Heart right ventricle (tissue), 16 donors: ENCODE measurements at regions not wholly inside any gene's neighbourhood (a gene's known extent, or its start where the extent isn't known, plus 50 kb on each side); places are given as distances from the start of the nearest gene placed in this dataset.

Experiments
- ATAC-seq, 8 donors: fragments of 200-7000 bp; cut with Tn5 transposase; one replicate each; pipeline ENCODE4 v1.9.1; 2020; ENCODE audit warnings: mild to moderate bottlenecking in 8 of 8, moderate library complexity in 8 of 8, moderate number of reproducible peaks in 1 of 8
- DNase-seq, 2 donors: peaks; one replicate each; pipeline ENCODE4 v3.0.0-alpha.2; 2020
- H3K27ac ChIP-seq, 10 donors: fragments of 200-600 bp; sonication (generic) in 2 of 10; one replicate each; pipeline versions ENCODE4 v1.5.0 to v1.8.0; 2020 to 2022; ENCODE audit warnings: mild to moderate bottlenecking in 3 of 10
- H3K27me3 ChIP-seq, 7 donors: fragments of 200-600 bp; one replicate each; pipeline ENCODE4 v1.8.0; 2021 to 2022; ENCODE audit warnings: mild to moderate bottlenecking in 2 of 7
- H3K36me3 ChIP-seq, 9 donors: fragments of 200-600 bp; sonication (generic) in 1 of 9; one replicate each; pipeline versions ENCODE4 v1.5.0 to v1.8.0; 2020 to 2022; ENCODE audit warnings: mild to moderate bottlenecking in 2 of 9
- H3K4me1 ChIP-seq, 9 donors: fragments of 200-600 bp; sonication (generic) in 1 of 9; one replicate each; pipeline versions ENCODE4 v1.5.0 to v1.8.0; 2020 to 2022; ENCODE audit warnings: mild to moderate bottlenecking in 4 of 9
- H3K4me3 ChIP-seq, 10 donors: fragments of 200-600 bp; sonication (generic) in 2 of 10; one replicate each; pipeline versions ENCODE4 v1.5.0 to v1.8.0; 2020 to 2022; ENCODE audit warnings: mild to moderate bottlenecking in 7 of 10, moderate library complexity in 2 of 10
- H3K9me3 ChIP-seq, 11 donors: fragments of 200-600 bp in 10 of 11; sonication (generic) in 2 of 11; one replicate each; pipeline versions ENCODE4 v1.5.0 to v1.8.0; 2013 to 2022; ENCODE audit warnings: mild to moderate bottlenecking in 2 of 11, control low read depth in 1 of 11, moderate library complexity in 1 of 11
- CTCF ChIP-seq, 9 donors: fragments of 200-600 bp; sonication (generic) in 2 of 9; IDR thresholded peaks; one replicate each; pipeline versions ENCODE4 v1.5.0 to v1.8.0; 2021 to 2022; ENCODE audit warnings: antibody characterized with exemption in 9 of 9, mild to moderate bottlenecking in 5 of 9, moderate library complexity in 1 of 9
- WGBS, 2 donors: extraction: QIAGEN DNeasy Blood & Tissue Kit; methylation state at CpG; one replicate each; pipeline ENCODE4 v1.1.7; 2013; ENCODE audit warnings: inconsistent platforms in 1 of 2; 5-methylcytosine and 5-hydroxymethylcytosine counted together
- intact Hi-C, 10 donors: fragments of 100-400 bp; cut with DNase I; formaldehyde crosslinking; loops; one replicate each; pipeline versions ENCODE4 v1.11.1 to v1.14.2; 2022
- donor health status: Arrhythmogenic right ventricular cardiomyopathy.
- donor health status: ischemic (EF 13 %, LVEDD 7.1; RV severe dilation, severe dysfunction).
- donor health status: healthy with polysubstance abuse.
- donor health status: DM: no; HTN: yes; CAD: no.
- donor health status: DM: no; HTN: no; CAD: no.
- donor health status: ischemic (EF 25% LVEDD 6.9; RV normal size, moderate dysfunction).
- donor health status: ischemic (EF 25% LVEDD 5.7; RV mildly dilated, moderate dysfunction).
- donor health status: healthy.
- donor health status: DM: yes; HTN: yes; CAD: no.
- donor health status: Ischemic cardiomyopathy.
- donor health status: ischemic (EF 35%, LVEDD 5.7; RV mildly dilated, moderate dysfunction).
- donor health status: nonischemic (EF 11% LVEDD 7.7; RV severe dilation, severe dysfunction).
- donor health status: DM: yes; HTN: yes; CAD: no.
- donor health status: PGD.
- donor health status: ischemic (EF 29% LVEDD 5.4; RV normal size, mild dysfunction).
- donor health status: nonischemic (EF 23%, LVEDD 6.1; RV moderate dilation, normal function).

- WGBS, 2 donors, result 86 to 91% methylated on average over 2 of the region's 2 CpGs
- intact Hi-C loops, result no loop called here
- DNase-seq, result no peak
- H3K27me3 ChIP-seq, result no peaks in the 10 kb centered on the region
- H3K9me3 ChIP-seq, result peaks cover 0 to 32% (median 6%) of the 10 kb centered on the region in 11 donors
- ATAC-seq, result no peak
- TF ChIP-seq CTCF (IDR thresholded peaks at IDR 0.05), result no peak
- no peaks in the 10 kb centered on the region for H3K4me1 ChIP-seq
- no peak overlapping the region for H3K4me3 ChIP-seq
- no peak overlapping the region for H3K27ac ChIP-seq
- no peaks in the 10 kb centered on the region for H3K36me3 ChIP-seq
Measured at GRCh38 chr6:106035655-106036054, 50.5 kb upstream of the PRDM1 start.

- Histone ChIP-seq H3K9me3 (peaks cover 0 to 32% (median 6%) of the 10 kb centered on the region in 11 donors), H3K27ac (no peak overlapping the region), H3K4me1 (no peaks in the 10 kb centered on the region), H3K4me3 (no peak overlapping the region), H3K36me3 (no peaks in the 10 kb centered on the region), H3K27me3 (no peaks in the 10 kb centered on the region)
- ATAC-seq (no peak), DNase-seq (no peak)
- intact Hi-C loops, result no loop called here
- WGBS, 2 donors, result 71 to 93% methylated on average over 2 of the region's 2 CpGs
- TF ChIP-seq CTCF (IDR thresholded peaks at IDR 0.05), result no peak
Measured at GRCh38 chr6:106033806-106034205, 52.3 kb upstream of the PRDM1 start.

GRCh38 chr6:106027758-106028157 lies 58.4 kb upstream of the PRDM1 start:
- no peaks in the 10 kb centered on the region for H3K9me3 ChIP-seq
- no peak for ATAC-seq
- no peak overlapping the region for H3K4me3 ChIP-seq
- DNase-seq, result no peak
- no peak overlapping the region for H3K27ac ChIP-seq
- no peaks in the 10 kb centered on the region for H3K4me1 ChIP-seq
- TF ChIP-seq CTCF (IDR thresholded peaks at IDR 0.05), result no peak
- intact Hi-C loops, result no loop called here
- H3K27me3 ChIP-seq, result peaks cover 0 to 18% (median 0%) of the 10 kb centered on the region in 7 donors
- no peaks in the 10 kb centered on the region for H3K36me3 ChIP-seq

GRCh38 chr6:106026748-106027715 lies 59.1 kb upstream of the PRDM1 start:
- H3K27me3 ChIP-seq, result peaks cover 0 to 21% (median 0%) of the 10 kb centered on the region in 7 donors
- intact Hi-C loops, result no loop called here
- H3K4me3 ChIP-seq, result no peak overlapping the region
- no peak for TF ChIP-seq CTCF (IDR thresholded peaks at IDR 0.05)
- no peaks in the 10 kb centered on the region for H3K9me3 ChIP-seq
- H3K4me1 ChIP-seq, result no peaks in the 10 kb centered on the region
- no peaks in the 10 kb centered on the region for H3K36me3 ChIP-seq
- DNase-seq, result no peak
- H3K27ac ChIP-seq, result no peak overlapping the region
- WGBS, 2 donors, result 63 to 68% methylated on average over 17 of the region's 17 CpGs
- peak in 1 of 8 donors; percentile 46 for ATAC-seq
